Adrenal gland (tissue), 9 donors: ENCODE measurements at regions not wholly inside any gene's neighbourhood (a gene's known extent, or its start where the extent isn't known, plus 50 kb on each side); places are given as distances from the start of the nearest gene placed in this dataset.

Experiments
- DNase-seq, 7 donors: peaks; one replicate each; pipeline ENCODE4 v3.0.0-alpha.2; 2019 to 2020
- H3K27ac ChIP-seq, 5 donors: fragments of 200-600 bp; sonication (generic) in 4 of 5; 1 replicate in 3 of 5; 2 replicates in 2 of 5; pipeline versions ENCODE4 v1.5.1 to v1.8.0; 2016 to 2020; ENCODE audit warnings: mild to moderate bottlenecking in 1 of 5
- H3K27me3 ChIP-seq: fragments of 200-600 bp; 2 replicates; pipeline ENCODE4 v1.8.0; 2021
- H3K36me3 ChIP-seq, 2 donors: fragments of 200-600 bp; replicated peaks in 1 of 2; 1 replicate in 1 of 2; 2 replicates in 1 of 2; pipeline versions ENCODE4 v1.5.1 to v1.8.0; 2018 to 2022
- H3K4me1 ChIP-seq, 2 donors: fragments of 200-600 bp; replicated peaks in 1 of 2; 1 replicate in 1 of 2; 2 replicates in 1 of 2; pipeline versions ENCODE4 v1.5.1 to v1.8.0; 2018 to 2021
- H3K4me3 ChIP-seq, 4 donors: fragments of 200-600 bp; sonication (generic) in 3 of 4; one replicate each; pipeline ENCODE4 v1.5.1; 2016 to 2018
- H3K9me3 ChIP-seq, 3 donors: fragments of 200-600 bp; sonication (generic) in 1 of 3; replicated peaks in 1 of 3; 1 replicate in 2 of 3; 2 replicates in 1 of 3; pipeline versions ENCODE4 v1.5.1 to v1.8.0; 2016 to 2021
- CTCF ChIP-seq, 6 experiments: fragments of 450-650 bp in 4 of 6; fragments of 200-600 bp in 2 of 6; sonication (generic) in 1 of 6; IDR thresholded peaks; 1 replicate in 5 of 6; 2 replicates in 1 of 6; pipeline versions ENCODE4 v1.5.1 to v1.8.0; 2016 to 2021; ENCODE audit warnings: antibody characterized with exemption in 6 of 6, mild to moderate bottlenecking in 2 of 6, moderate library complexity in 1 of 6
- POLR2A ChIP-seq, 2 donors: fragments of 450-650 bp; IDR thresholded peaks; one replicate each; pipeline ENCODE4 v1.6.1; 2017; ENCODE audit warnings: antibody characterized with exemption in 2 of 2, mild to moderate bottlenecking in 2 of 2, moderate library complexity in 1 of 2
- whole genome bisulfite sequencing, 4 donors: extraction: QIAGEN DNeasy Blood & Tissue Kit in 2 of 4; methylation state at CpG; one replicate each; pipeline versions ENCODE4 v1.1.5 to v1.1.7; 2013 to 2017; 5-methylcytosine and 5-hydroxymethylcytosine counted together
- intact Hi-C, 2 donors: fragments of 100-400 bp; cut with DNase I; formaldehyde crosslinking; loops; one replicate each; pipeline versions ENCODE4 v1.14.1 to v1.15.0; 2022 to 2023
- donor health status: healthy with polysubstance abuse.
- donor health status: Bipolar disorder and iron deficiency.
- donor health status: DM: yes; HTN: yes; CAD: no.
- donor health status: DM: no; HTN: no; CAD: no.
- donor health status: DM: no; HTN: no; CAD: no.

GRCh38 chr12:89941436-89941835 lies 232.8 kb upstream of the ATP2B1 start:
- no peak for DNase-seq
- no peaks in the 10 kb centered on the region for H3K27me3 ChIP-seq
- H3K36me3 ChIP-seq, result no peaks in the 10 kb centered on the region
- 62 to 72% (median 62%) methylated on average over 2 of the region's 2 CpGs for WGBS, 4 donors
- intact Hi-C loops, result no loop called here
- H3K27ac ChIP-seq, result no peak overlapping the region
- no peak for TF ChIP-seq POLR2A (IDR thresholded peaks at IDR 0.05)
- no peak for TF ChIP-seq CTCF (IDR thresholded peaks at IDR 0.05)
- H3K4me1 ChIP-seq, result peaks cover 0 to 5% of the 10 kb centered on the region in 2 donors
- no peak overlapping the region for H3K4me3 ChIP-seq
- H3K9me3 ChIP-seq, result no peaks in the 10 kb centered on the region

- Histone ChIP-seq H3K36me3 (no peaks in the 10 kb centered on the region), H3K27ac (no peak overlapping the region), H3K9me3 (no peaks in the 10 kb centered on the region), H3K4me3 (no peak overlapping the region), H3K27me3 (no peaks in the 10 kb centered on the region), H3K4me1 (peaks cover 0 to 10% of the 10 kb centered on the region in 2 donors)
- DNase-seq, result no peak
- no peak for TF ChIP-seq CTCF (IDR thresholded peaks at IDR 0.05)
- no peak for TF ChIP-seq POLR2A (IDR thresholded peaks at IDR 0.05)
- intact Hi-C loops, result no loop called here
- WGBS, 4 donors, result 92 to 100% (median 97%) methylated on average over 1 of the region's 1 CpG
Measured at GRCh38 chr12:89939522-89940215, 231.0 kb upstream of the ATP2B1 start.

- intact Hi-C loops, result no loop called here
- 65 to 71% (median 68%) methylated on average over 3 of the region's 3 CpGs for WGBS, 4 donors
- Histone ChIP-seq H3K27me3 (no peaks in the 10 kb centered on the region), H3K27ac (no peak overlapping the region), H3K36me3 (no peaks in the 10 kb centered on the region), H3K4me1 (peaks cover 0 to 10% of the 10 kb centered on the region in 2 donors), H3K4me3 (no peak overlapping the region), H3K9me3 (no peaks in the 10 kb centered on the region)
- DNase-seq, result no peak
- TF ChIP-seq POLR2A (IDR thresholded peaks at IDR 0.05) (no peak), CTCF (IDR thresholded peaks at IDR 0.05) (no peak)
Measured at GRCh38 chr12:89936631-89937030, 228.0 kb upstream of the ATP2B1 start.

- no peaks in the 10 kb centered on the region for H3K9me3 ChIP-seq
- intact Hi-C loops, result no loop called here
- no peak for DNase-seq
- H3K4me3 ChIP-seq, result no peak overlapping the region
- H3K4me1 ChIP-seq, result peaks cover 0 to 10% of the 10 kb centered on the region in 2 donors
- H3K27me3 ChIP-seq, result no peaks in the 10 kb centered on the region
- 58 to 92% (median 79%) methylated on average over 6 of the region's 6 CpGs for WGBS, 4 donors
- no peaks in the 10 kb centered on the region for H3K36me3 ChIP-seq
- TF ChIP-seq POLR2A (IDR thresholded peaks at IDR 0.05) (no peak), CTCF (IDR thresholded peaks at IDR 0.05) (no peak)
- H3K27ac ChIP-seq, result no peak overlapping the region
Measured at GRCh38 chr12:89935850-89936249, 227.2 kb upstream of the ATP2B1 start.
